Uterus (tissue), 3 donors: ENCODE measurements at regions not wholly inside any gene's neighbourhood (a gene's known extent, or its start where the extent isn't known, plus 50 kb on each side); places are given as distances from the start of the nearest gene placed in this dataset.
"Not testable (repeated sequence)": the region's sequence is repeated elsewhere in the genome, so short reads cannot be mapped to it uniquely, and the experiment has no call there.

ENCODE experiments used
- DNase-seq, 2 donors: peaks; one replicate each; pipeline ENCODE4 v3.0.0-alpha.2; 2019 to 2020
- H3K27ac ChIP-seq, 2 donors: fragments of 200-600 bp; sonication (generic); 1 replicate in 1 of 2; 2 replicates in 1 of 2; pipeline ENCODE4 v1.5.1; 2016 to 2018
- H3K27me3 ChIP-seq, 2 donors: fragments of 200-600 bp; sonication (generic); one replicate each; pipeline ENCODE4 v1.5.1; 2018 to 2019; ENCODE audit warnings: control low read depth in 1 of 2
- H3K36me3 ChIP-seq, 2 donors: fragments of 200-600 bp; sonication (generic); one replicate each; pipeline ENCODE4 v1.5.1; 2019; ENCODE audit warnings: control low read depth in 1 of 2
- H3K4me1 ChIP-seq, 2 donors: fragments of 200-600 bp; sonication (generic); one replicate each; pipeline ENCODE4 v1.5.1; 2018 to 2019; ENCODE audit warnings: control low read depth in 1 of 2
- H3K4me3 ChIP-seq, 2 donors: fragments of 200-600 bp; sonication (generic); 1 replicate in 1 of 2; 2 replicates in 1 of 2; pipeline ENCODE4 v1.5.1; 2018 to 2019; ENCODE audit warnings: mild to moderate bottlenecking in 1 of 2
- H3K9me3 ChIP-seq, 2 donors: fragments of 200-600 bp; sonication (generic); one replicate each; pipeline ENCODE4 v1.5.1; 2019; ENCODE audit warnings: control low read depth in 1 of 2
- POLR2A ChIP-seq, 2 donors: fragments of 450-650 bp; IDR thresholded peaks; one replicate each; pipeline ENCODE4 v1.6.1; 2016; ENCODE audit warnings: antibody characterized with exemption in 2 of 2, mild to moderate bottlenecking in 1 of 2, moderate library complexity in 1 of 2
- intact Hi-C: fragments of 100-400 bp; cut with DNase I; formaldehyde crosslinking; loops from one replicate; pipeline ENCODE4 v1.15.1; 2023; ENCODE audit warnings: low total_unique reads
- TF ChIP-seq, protein P1 (sequence below), 4 experiments: fragments of 200-600 bp in 2 of 4; fragments of 450-650 bp in 2 of 4; sonication (generic) in 2 of 4; IDR thresholded peaks; one replicate each; pipeline ENCODE4 v1.5.1; 2016 to 2019; ENCODE audit warnings: antibody characterized with exemption in 4 of 4, mild to moderate bottlenecking in 2 of 4, moderate library complexity in 1 of 4
- donor health status: DM: yes; HTN: yes; CAD: no.

DNA sequence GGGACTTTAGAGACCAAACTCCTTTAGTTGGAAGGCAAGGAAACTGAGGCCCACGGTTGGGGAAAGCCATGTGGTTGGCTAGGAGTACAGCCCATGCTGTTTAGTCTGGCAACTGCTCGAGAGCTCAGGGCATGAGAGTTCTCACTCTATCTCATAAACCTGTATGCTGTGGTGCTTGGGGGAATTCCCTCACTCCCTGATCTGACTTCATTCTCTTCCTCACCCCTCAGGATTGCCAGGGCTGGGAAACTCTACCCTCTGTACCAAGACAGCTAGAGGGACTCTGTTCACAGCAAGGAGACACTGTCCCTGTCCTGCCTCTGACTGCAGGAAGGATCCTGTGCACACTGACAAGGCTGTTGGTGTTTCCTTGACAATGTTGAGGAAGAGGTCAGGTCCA, 230.2 kb downstream of the ZNF621 start:
- H3K27me3 ChIP-seq: no peaks in the 10 kb centered on the region
- TF ChIP-seq POLR2A (IDR thresholded peaks at IDR 0.05): no peak
- TF ChIP-seq, protein P1, sequence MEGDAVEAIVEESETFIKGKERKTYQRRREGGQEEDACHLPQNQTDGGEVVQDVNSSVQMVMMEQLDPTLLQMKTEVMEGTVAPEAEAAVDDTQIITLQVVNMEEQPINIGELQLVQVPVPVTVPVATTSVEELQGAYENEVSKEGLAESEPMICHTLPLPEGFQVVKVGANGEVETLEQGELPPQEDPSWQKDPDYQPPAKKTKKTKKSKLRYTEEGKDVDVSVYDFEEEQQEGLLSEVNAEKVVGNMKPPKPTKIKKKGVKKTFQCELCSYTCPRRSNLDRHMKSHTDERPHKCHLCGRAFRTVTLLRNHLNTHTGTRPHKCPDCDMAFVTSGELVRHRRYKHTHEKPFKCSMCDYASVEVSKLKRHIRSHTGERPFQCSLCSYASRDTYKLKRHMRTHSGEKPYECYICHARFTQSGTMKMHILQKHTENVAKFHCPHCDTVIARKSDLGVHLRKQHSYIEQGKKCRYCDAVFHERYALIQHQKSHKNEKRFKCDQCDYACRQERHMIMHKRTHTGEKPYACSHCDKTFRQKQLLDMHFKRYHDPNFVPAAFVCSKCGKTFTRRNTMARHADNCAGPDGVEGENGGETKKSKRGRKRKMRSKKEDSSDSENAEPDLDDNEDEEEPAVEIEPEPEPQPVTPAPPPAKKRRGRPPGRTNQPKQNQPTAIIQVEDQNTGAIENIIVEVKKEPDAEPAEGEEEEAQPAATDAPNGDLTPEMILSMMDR (IDR thresholded peaks at IDR 0.05): no peak
- intact Hi-C loops: no loop called here
- H3K4me1 ChIP-seq: no peaks in the 10 kb centered on the region
- H3K9me3 ChIP-seq: no peaks in the 10 kb centered on the region
- no peak overlapping the region for H3K4me3 ChIP-seq
- H3K36me3 ChIP-seq: no peaks in the 10 kb centered on the region
- DNase-seq: no peak
- no peak overlapping the region for H3K27ac ChIP-seq

DNA sequence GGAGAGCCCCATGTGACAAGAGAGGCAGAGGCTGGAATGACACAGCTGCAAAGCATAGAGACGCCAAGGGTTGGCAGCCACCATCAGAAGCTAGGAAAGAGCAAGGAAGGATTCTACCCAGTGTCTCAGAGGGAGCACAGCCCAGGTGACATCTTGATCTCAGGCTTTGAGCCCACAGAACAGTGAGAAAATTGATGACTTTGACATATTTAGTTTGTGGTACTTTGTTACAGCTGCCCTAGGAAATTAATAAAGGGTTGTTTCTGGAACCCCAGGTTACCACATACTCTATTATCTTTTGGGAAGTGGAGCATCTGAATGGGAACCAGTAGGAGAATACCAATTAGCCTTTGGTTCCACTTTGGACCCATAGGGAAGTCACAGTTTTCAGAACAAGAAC, 231.7 kb downstream of the ZNF621 start:
- intact Hi-C loops: no loop called here
- H3K36me3 ChIP-seq: no peaks in the 10 kb centered on the region
- no peaks in the 10 kb centered on the region for H3K9me3 ChIP-seq
- no peak for DNase-seq
- H3K27me3 ChIP-seq: no peaks in the 10 kb centered on the region
- H3K27ac ChIP-seq: no peak overlapping the region
- no peaks in the 10 kb centered on the region for H3K4me1 ChIP-seq
- TF ChIP-seq, protein P1 (IDR thresholded peaks at IDR 0.05): no peak
- TF ChIP-seq POLR2A (IDR thresholded peaks at IDR 0.05): no peak
- H3K4me3 ChIP-seq: no peak overlapping the region

DNA sequence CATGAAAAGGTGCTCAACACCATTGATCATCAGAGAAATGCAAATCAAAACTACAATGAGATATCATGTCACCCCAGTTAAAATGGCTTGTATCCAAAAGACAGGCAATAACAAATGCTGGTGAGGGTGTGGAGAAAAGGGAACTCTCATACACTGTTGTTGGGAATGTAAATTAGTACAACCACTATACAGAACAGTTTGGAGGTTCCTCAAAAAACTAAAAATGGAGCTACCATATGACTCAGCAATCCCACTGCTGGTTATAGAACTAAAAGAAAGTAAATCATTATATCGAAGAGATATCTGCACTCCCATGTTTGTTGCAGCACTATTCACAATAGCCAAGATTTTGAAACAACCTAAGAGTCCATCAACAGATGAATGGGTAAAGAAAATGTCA, 238.0 kb downstream of the ZNF621 start:
- H3K4me3 ChIP-seq, H3K27me3 ChIP-seq, intact Hi-C loops, DNase-seq, H3K27ac ChIP-seq, H3K36me3 ChIP-seq, H3K9me3 ChIP-seq, H3K4me1 ChIP-seq: not testable (repeated sequence)

DNA sequence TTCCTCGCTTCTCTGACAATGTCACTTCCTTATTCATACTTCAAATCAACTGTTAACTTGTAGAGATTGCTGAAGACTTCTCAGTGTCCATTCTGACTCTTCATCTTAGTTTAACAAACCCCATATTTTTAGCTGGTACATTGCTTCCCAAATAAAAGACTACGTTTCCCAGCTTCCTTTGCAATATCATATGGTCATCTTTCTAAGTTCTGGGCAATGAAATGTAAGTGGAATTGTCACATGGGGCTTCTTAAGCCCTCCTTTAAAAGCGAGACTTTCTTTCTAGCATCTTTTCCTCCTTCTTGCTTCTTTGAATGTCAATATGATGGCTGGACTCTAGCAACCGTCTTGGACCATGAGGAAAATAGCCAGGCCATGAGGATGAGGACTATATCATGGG, 239.0 kb downstream of the ZNF621 start:
- H3K36me3 ChIP-seq: no peaks in the 10 kb centered on the region
- no peaks in the 10 kb centered on the region for H3K4me1 ChIP-seq
- H3K27me3 ChIP-seq: no peaks in the 10 kb centered on the region
- no peak overlapping the region for H3K27ac ChIP-seq
- no peak overlapping the region for H3K4me3 ChIP-seq
- intact Hi-C loops: no loop called here
- TF ChIP-seq, protein P1 (IDR thresholded peaks at IDR 0.05): no peak
- no peak for TF ChIP-seq POLR2A (IDR thresholded peaks at IDR 0.05)
- DNase-seq: no peak
- H3K9me3 ChIP-seq: no peaks in the 10 kb centered on the region

DNA sequence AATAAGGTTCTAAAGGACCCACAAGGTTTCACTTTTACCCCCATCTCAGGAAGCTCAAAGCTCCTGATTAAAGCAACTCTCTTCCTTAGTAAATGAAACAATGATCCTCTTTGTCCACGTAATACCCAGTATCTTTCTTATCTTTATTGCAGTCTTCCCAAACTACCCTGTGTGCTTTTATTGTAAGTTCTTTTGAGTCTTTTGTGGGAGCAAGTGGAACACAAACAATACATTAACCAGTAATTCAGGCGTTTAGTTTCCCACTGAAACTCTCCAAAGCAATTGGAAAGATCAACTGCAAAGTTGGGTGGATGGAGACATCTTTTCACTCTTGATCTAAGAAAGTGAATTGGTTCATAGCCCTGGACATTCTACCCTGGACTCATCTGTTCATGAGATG, 240.0 kb downstream of the ZNF621 start:
- no peaks in the 10 kb centered on the region for H3K9me3 ChIP-seq
- H3K36me3 ChIP-seq: no peaks in the 10 kb centered on the region
- intact Hi-C loops: no loop called here
- no peaks in the 10 kb centered on the region for H3K27me3 ChIP-seq
- H3K4me3 ChIP-seq: no peak overlapping the region
- TF ChIP-seq, protein P1 (IDR thresholded peaks at IDR 0.05): no peak
- DNase-seq: no peak
- H3K4me1 ChIP-seq: no peaks in the 10 kb centered on the region
- no peak overlapping the region for H3K27ac ChIP-seq

DNA sequence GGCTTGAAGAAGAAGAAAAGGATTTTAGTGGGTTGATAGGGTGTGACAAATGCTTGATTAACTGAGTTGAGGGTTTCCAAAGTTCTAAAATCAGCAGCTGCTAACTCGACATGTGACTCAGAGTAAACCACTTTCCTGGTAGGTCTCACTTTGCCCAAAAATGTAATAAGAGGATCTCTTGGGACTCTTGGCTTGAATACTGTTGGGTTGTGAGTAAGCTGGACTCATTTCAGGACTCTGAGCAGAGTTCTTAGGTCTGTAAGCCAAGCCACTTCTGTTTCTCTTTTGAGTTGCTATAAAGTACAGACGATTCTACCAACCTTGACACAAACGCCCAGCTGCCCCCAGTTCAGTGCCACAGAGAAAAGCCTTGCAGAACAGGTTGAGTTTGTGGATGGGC, 241.1 kb downstream of the ZNF621 start:
- no peak overlapping the region for H3K4me3 ChIP-seq
- no peak for TF ChIP-seq POLR2A (IDR thresholded peaks at IDR 0.05)
- TF ChIP-seq, protein P1 (IDR thresholded peaks at IDR 0.05): no peak
- H3K4me1 ChIP-seq: no peaks in the 10 kb centered on the region
- no peak for DNase-seq
- H3K36me3 ChIP-seq: no peaks in the 10 kb centered on the region
- H3K27me3 ChIP-seq: no peaks in the 10 kb centered on the region
- H3K9me3 ChIP-seq: no peaks in the 10 kb centered on the region
- H3K27ac ChIP-seq: no peak overlapping the region
- intact Hi-C loops: no loop called here
